Fibroblast of villous mesenchyme (primary cell): ENCODE measurements at regions not wholly inside any gene's neighbourhood (a gene's known extent, or its start where the extent isn't known, plus 50 kb on each side); places are given as distances from the start of the nearest gene placed in this dataset.
"Not testable (repeated sequence)": the region's sequence is repeated elsewhere in the genome, so short reads cannot be mapped to it uniquely, and the experiment has no call there.

Experiments used
- DNase-seq: peaks from one replicate; pipeline ENCODE4 v3.0.0-alpha.2; 2010; ENCODE audit warnings: low read depth
- H3K4me3 ChIP-seq: 2 replicates; pipeline ENCODE4 v1.5.1; 2011; ENCODE audit warnings: low read depth, mild to moderate bottlenecking, low read length
- CTCF ChIP-seq: IDR thresholded peaks from 2 replicates; pipeline ENCODE4 v1.5.1; 2012; ENCODE audit warnings: low read depth, mild to moderate bottlenecking, low read length; ENCODE audit not compliant: insufficient read depth

- H3K4me3 ChIP-seq, result no peak overlapping the region
- TF ChIP-seq CTCF, result no peak
- DNase-seq, result no peak
Observed at GRCh38 chr5:122608222-122608621, 166.7 kb upstream of the SNX2 start.

GRCh38 chr5:122611406-122611805, 163.5 kb upstream of the SNX2 start:
- no peak overlapping the region for H3K4me3 ChIP-seq
- DNase-seq, result no peak
- no peak for TF ChIP-seq CTCF

GRCh38 chr5:122612901-122613300, 162.0 kb upstream of the SNX2 start:
- no peak overlapping the region for H3K4me3 ChIP-seq
- TF ChIP-seq CTCF, result no peak
- no peak for DNase-seq

GRCh38 chr5:122615146-122615545, 159.7 kb upstream of the SNX2 start:
- no peak overlapping the region for H3K4me3 ChIP-seq
- no peak for TF ChIP-seq CTCF
- no peak for DNase-seq

- DNase-seq, result no peak
- no peak for TF ChIP-seq CTCF
- no peak overlapping the region for H3K4me3 ChIP-seq
Observed at GRCh38 chr5:122615832-122616231, 159.0 kb upstream of the SNX2 start.

- not testable (repeated sequence) for H3K4me3 ChIP-seq, DNase-seq
Observed at GRCh38 chr5:122618046-122618445, 156.8 kb upstream of the SNX2 start.

GRCh38 chr5:122620768-122621167, 154.1 kb upstream of the SNX2 start:
- H3K4me3 ChIP-seq, DNase-seq: not testable (repeated sequence)

GRCh38 chr5:122628714-122629113, 146.2 kb upstream of the SNX2 start:
- not testable (repeated sequence) for H3K4me3 ChIP-seq, DNase-seq

GRCh38 chr5:122629121-122629677, 145.7 kb upstream of the SNX2 start:
- DNase-seq, result no peak
- no peak overlapping the region for H3K4me3 ChIP-seq
- no peak for TF ChIP-seq CTCF
